IMR-90 (cell line): ENCODE measurements at regions not wholly inside any gene's neighbourhood (a gene's known extent, or its start where the extent isn't known, plus 50 kb on each side); places are given as distances from the start of the nearest gene placed in this dataset.

ENCODE experiments used
- ATAC-seq: fragments of 200-7000 bp; cut with Tn5 transposase; 2 replicates; pipeline ENCODE4 v1.9.1; 2020; ENCODE audit warnings: low read depth, mild to moderate bottlenecking, moderate library complexity
- BruUV-seq: library from RNA; stranded (reverse); fragments of 400-500 nt; replicated peaks from 2 replicates; lab custom pipeline; 2021; lab: Mats Ljungman, UMichigan
- CTCF ChIA-PET: fragments of 300-600 bp; formaldehyde crosslinking; extraction: SDS; loops from one replicate; lab custom pipeline; 2021; ENCODE audit warnings: antibody characterized with exemption; lab: Yijun Ruan, JAX
- POLR2A ChIA-PET: fragments of 300-600 bp; sonication (Branson Sonifier 250); formaldehyde crosslinking; loops from one replicate; lab custom pipeline; 2022; ENCODE audit warnings: antibody characterized with exemption; ENCODE audit not compliant: unreplicated experiment; lab: Charles Lee
- DNase-seq: peaks from one replicate; pipeline ENCODE4 v3.0.0; 2013
- H2AFZ ChIP-seq: replicated peaks from 2 replicates; pipeline ENCODE3; 2013; ENCODE audit warnings: low read length, mild to moderate bottlenecking; ENCODE audit not compliant: poor library complexity
- H2AK5ac ChIP-seq: 2 replicates; pipeline ENCODE4 v1.6.1; 2013; ENCODE audit warnings: low read depth, low read length, inconsistent platforms
- H2AK9ac ChIP-seq: replicated peaks from 2 replicates; pipeline ENCODE3; 2013; ENCODE audit warnings: mild to moderate bottlenecking, low read depth, low read length, moderate library complexity; ENCODE audit not compliant: poor library complexity
- H2BK120ac ChIP-seq: 2 replicates; pipeline ENCODE4 v1.6.1; 2013; ENCODE audit warnings: low read depth, low read length, inconsistent platforms
- H2BK15ac ChIP-seq: 3 replicates; pipeline ENCODE4 v1.6.1; 2013; ENCODE audit warnings: low read depth, low read length, inconsistent platforms
- H2BK20ac ChIP-seq: 2 replicates; pipeline ENCODE4 v1.6.1; 2013; ENCODE audit warnings: low read depth, mild to moderate bottlenecking, inconsistent platforms, low read length, moderate library complexity
- H2BK5ac ChIP-seq: 2 replicates; pipeline ENCODE4 v1.6.1; 2013; ENCODE audit warnings: mild to moderate bottlenecking, low read depth, low read length, inconsistent platforms; ENCODE audit not compliant: poor library complexity, severe bottlenecking
- H3K14ac ChIP-seq: replicated peaks from 2 replicates; pipeline ENCODE4 v1.6.1; 2013; ENCODE audit warnings: low read depth, low read length, inconsistent platforms
- H3K18ac ChIP-seq: 2 replicates; pipeline ENCODE4 v1.6.1; 2013; ENCODE audit warnings: low read depth, low read length, control low read depth
- H3K23ac ChIP-seq: 2 replicates; pipeline ENCODE4 v1.6.1; 2013; ENCODE audit warnings: low read depth, low read length, inconsistent platforms
- H3K27ac ChIP-seq: 2 replicates; pipeline ENCODE4 v1.5.1; 2013; ENCODE audit warnings: mild to moderate bottlenecking, control low read depth, low read length; ENCODE audit not compliant: insufficient read depth
- H3K27me3 ChIP-seq: 2 replicates; pipeline ENCODE4 v1.6.1; 2013; ENCODE audit warnings: low read length; ENCODE audit not compliant: control insufficient read depth, insufficient read depth
- H3K36me3 ChIP-seq: 2 replicates; pipeline ENCODE4 v1.6.1; 2013; ENCODE audit warnings: low read length, mixed read lengths; ENCODE audit not compliant: control insufficient read depth, insufficient read depth
- H3K4ac ChIP-seq: 2 replicates; pipeline ENCODE4 v1.6.1; 2013; ENCODE audit warnings: low read depth, low read length, inconsistent platforms
- H3K4me1 ChIP-seq: 2 replicates; pipeline ENCODE4 v1.6.1; 2013; ENCODE audit warnings: low read length, mixed read lengths; ENCODE audit not compliant: control insufficient read depth, insufficient read depth
- H3K4me2 ChIP-seq: 2 replicates; pipeline ENCODE4 v1.6.1; 2013; ENCODE audit warnings: low read depth, mild to moderate bottlenecking, control low read depth, low read length, moderate library complexity
- H3K4me3 ChIP-seq: 2 replicates; pipeline ENCODE4 v1.5.1; 2013; ENCODE audit warnings: low read depth, mild to moderate bottlenecking, control low read depth, low read length, moderate library complexity; ENCODE audit not compliant: insufficient read depth
- H3K56ac ChIP-seq: 2 replicates; pipeline ENCODE4 v1.6.1; 2013; ENCODE audit warnings: low read length, inconsistent platforms; ENCODE audit not compliant: insufficient read depth; ENCODE audit errors: extremely low read depth
- H3K79me1 ChIP-seq, 2 experiments: 2 replicates each; pipeline ENCODE4 v1.6.1; 2013; ENCODE audit warnings: low read length in 2 of 2, inconsistent platforms in 1 of 2, low read depth in 1 of 2
- H3K9ac ChIP-seq: 2 replicates; pipeline ENCODE4 v1.6.1; 2013; ENCODE audit warnings: low read depth, low read length, control low read depth
- H3K9me1 ChIP-seq: 2 replicates; pipeline ENCODE4 v1.6.1; 2013; ENCODE audit warnings: low read length, inconsistent platforms; ENCODE audit not compliant: insufficient read depth
- H3K9me3 ChIP-seq: 2 replicates; pipeline ENCODE4 v1.6.1; 2013; ENCODE audit warnings: low read length; ENCODE audit not compliant: control insufficient read depth, insufficient read depth
- H4K20me1 ChIP-seq: 2 replicates; pipeline ENCODE4 v1.6.1; 2013; ENCODE audit warnings: low read length, inconsistent platforms; ENCODE audit not compliant: insufficient read depth
- H4K5ac ChIP-seq: 2 replicates; pipeline ENCODE4 v1.6.1; 2013; ENCODE audit warnings: mild to moderate bottlenecking, low read depth, low read length, control low read depth
- H4K8ac ChIP-seq, 2 experiments: 2 replicates each; pipeline ENCODE4 v1.6.1; 2013; ENCODE audit warnings: low read depth in 2 of 2, low read length in 2 of 2, control low read depth in 1 of 2, inconsistent platforms in 1 of 2
- H4K91ac ChIP-seq: 2 replicates; pipeline ENCODE4 v1.6.1; 2013; ENCODE audit warnings: low read depth, low read length, inconsistent platforms; ENCODE audit not compliant: insufficient read depth
- CEBPB ChIP-seq: IDR thresholded peaks from 2 replicates; pipeline ENCODE4 v1.6.1; 2012; ENCODE audit warnings: low read depth, low read length, improper control_type of control experiment
- WGBS, 2 experiments: methylation state at CpG; one replicate each; pipeline versions ENCODE4 v1.1.5 to v1.1.7; 2013; ENCODE audit warnings: missing lambda C conversion rate in 2 of 2; ENCODE audit not compliant: insufficient read length in 1 of 2; ENCODE audit errors: extremely low coverage in 2 of 2; 5-methylcytosine and 5-hydroxymethylcytosine counted together
- dilution Hi-C: fragments of 300-500 bp; cut with HindIII; formaldehyde crosslinking; loops from one replicate; pipeline ENCODE4 v1.14.3; 2018; ENCODE audit warnings: low sequenced_read_pairs; ENCODE audit not compliant: unreplicated experiment
- in situ Hi-C: fragments of 300-500 bp; cut with MboI; formaldehyde crosslinking; loops from 3 replicates; pipeline ENCODE4 v1.14.3; 2019; ENCODE audit warnings: low sequenced_read_pairs, inconsistent platforms, mixed read lengths
- intact Hi-C: fragments of 100-400 bp; cut with micrococcal nuclease; formaldehyde crosslinking; loops from 2 replicates; pipeline ENCODE4 v1.10.0; 2022

GRCh38 chr10:131469551-131469950, 158.0 kb upstream of the TCERG1L start:
- CTCF ChIA-PET, result no interaction called here
- no CpG with 5 or more reads among the region's 2 CpGs for WGBS, 2 experiments
- H3K27ac ChIP-seq, result no peak overlapping the region

More at GRCh38 chr10:131469551-131469950, 158.0 kb upstream of the TCERG1L start:
- Histone ChIP-seq H3K9me1 (no peaks in the 10 kb centered on the region), H3K36me3 (no peaks in the 10 kb centered on the region), H3K79me1 (no peaks in the 10 kb centered on the region), H2BK5ac (no peak overlapping the region), H3K56ac (no peak overlapping the region), H3K23ac (no peak overlapping the region), H3K14ac (no peak overlapping the region), H2BK120ac (no peak overlapping the region), H2AK9ac (no peak overlapping the region), H3K9ac (no peak overlapping the region), H3K4me1 (no peaks in the 10 kb centered on the region), H4K91ac (no peak overlapping the region), H2AK5ac (no peak overlapping the region), H3K18ac (no peak overlapping the region), H3K4me3 (no peak overlapping the region), H3K9me3 (peaks cover 15% of the 10 kb centered on the region), H2BK15ac (no peak overlapping the region), H4K5ac (no peak overlapping the region), H4K8ac (no peak overlapping the region), H3K4ac (no peak overlapping the region), H3K4me2 (no peak overlapping the region), H3K27me3 (no peaks in the 10 kb centered on the region), H2AFZ (no peak overlapping the region), H4K20me1 (no peaks in the 10 kb centered on the region), H2BK20ac (no peak overlapping the region)
- dilution Hi-C loops (no loop called here), intact Hi-C loops (no loop called here), in situ Hi-C loops (no loop called here)
- no peak for DNase-seq
- no peak for TF ChIP-seq CEBPB
- no peak for ATAC-seq
- BruUV-seq, result no TSS peak
- POLR2A ChIA-PET, result no interaction called here
